Right lobe of liver (tissue), 6 donors: ENCODE measurements at regions not wholly inside any gene's neighbourhood (a gene's known extent, or its start where the extent isn't known, plus 50 kb on each side); places are given as distances from the start of the nearest gene placed in this dataset.

Experiments used
- ATAC-seq, 4 donors: fragments of 200-7000 bp; cut with Tn5 transposase; one replicate each; pipeline ENCODE4 v1.9.1; 2020; ENCODE audit warnings: mild to moderate bottlenecking in 4 of 4, moderate library complexity in 4 of 4
- DNase-seq, 3 donors: peaks; one replicate each; pipeline ENCODE4 v3.0.0-alpha.2; 2020
- H3K27ac ChIP-seq, 3 donors: fragments of 200-600 bp; one replicate each; pipeline ENCODE4 v1.8.0; 2022
- H3K27me3 ChIP-seq, 2 donors: fragments of 200-600 bp; one replicate each; pipeline ENCODE4 v1.8.0; 2022
- H3K36me3 ChIP-seq, 4 donors: fragments of 200-600 bp; sonication (generic) in 1 of 4; one replicate each; pipeline versions ENCODE4 v1.5.1 to v1.8.0; 2017 to 2022; ENCODE audit warnings: control low read depth in 1 of 4
- H3K4me1 ChIP-seq, 4 donors: fragments of 200-600 bp; sonication (generic) in 1 of 4; one replicate each; pipeline versions ENCODE4 v1.5.1 to v1.8.0; 2017 to 2022; ENCODE audit warnings: control low read depth in 1 of 4
- H3K4me3 ChIP-seq, 3 donors: fragments of 200-600 bp; one replicate each; pipeline ENCODE4 v1.8.0; 2022
- H3K9me3 ChIP-seq, 4 donors: fragments of 200-600 bp; sonication (generic) in 1 of 4; one replicate each; pipeline versions ENCODE4 v1.5.1 to v1.8.0; 2017 to 2022; ENCODE audit warnings: control low read depth in 1 of 4
- CTCF ChIP-seq, 4 donors: fragments of 200-600 bp in 3 of 4; fragments of 450-650 bp in 1 of 4; IDR thresholded peaks; one replicate each; pipeline versions ENCODE4 v1.5.1 to v1.8.0; 2016 to 2022; ENCODE audit warnings: antibody characterized with exemption in 4 of 4, mild to moderate bottlenecking in 2 of 4
- POLR2A ChIP-seq: fragments of 450-650 bp; IDR thresholded peaks from one replicate; pipeline ENCODE4 v1.6.1; 2017; ENCODE audit warnings: antibody characterized with exemption, mild to moderate bottlenecking
- WGBS: methylation state at CpG from one replicate; pipeline ENCODE4 v1.1.6; 2018; ENCODE audit warnings: low coverage, low lambda C conversion rate; ENCODE audit not compliant: insufficient coverage; ENCODE audit errors: missing lambda C conversion rate; 5-methylcytosine and 5-hydroxymethylcytosine counted together
- intact Hi-C, 2 donors: fragments of 100-400 bp; cut with DNase I; formaldehyde crosslinking; loops; one replicate each; pipeline versions ENCODE4 v1.11.2 to v1.14.1; 2022
- donor health status: DM: no; HTN: yes; CAD: no.
- donor health status: DM: no; HTN: no; CAD: no.
- donor health status: DM: no; HTN: no; CAD: no.
- donor health status: DM: no; HTN: yes; CAD: no.
- donor health status: DM: no; HTN: yes; CAD: no.

GRCh38 chr13:68293631-68294030 is 1063.5 kb upstream of the PCDH9 start:
- Histone ChIP-seq H3K27me3 (no peaks in the 10 kb centered on the region), H3K36me3 (no peaks in the 10 kb centered on the region), H3K4me1 (no peaks in the 10 kb centered on the region), H3K9me3 (no peaks in the 10 kb centered on the region), H3K27ac (no peak overlapping the region), H3K4me3 (no peak overlapping the region)
- DNase-seq: no peak
- TF ChIP-seq CTCF (IDR thresholded peaks at IDR 0.05) (no peak), POLR2A (no peak)
- intact Hi-C loops: no loop called here
- no peak for ATAC-seq

GRCh38 chr13:68292601-68293000 is 1062.5 kb upstream of the PCDH9 start:
- DNase-seq: no peak
- no peaks in the 10 kb centered on the region for H3K36me3 ChIP-seq
- no peak overlapping the region for H3K27ac ChIP-seq
- no peaks in the 10 kb centered on the region for H3K27me3 ChIP-seq
- no peak overlapping the region for H3K4me3 ChIP-seq
- ATAC-seq: no peak
- TF ChIP-seq CTCF (IDR thresholded peaks at IDR 0.05): no peak
- intact Hi-C loops: no loop called here
- 47% methylated on average over 2 of the region's 2 CpGs for WGBS
- H3K4me1 ChIP-seq: no peaks in the 10 kb centered on the region
- no peaks in the 10 kb centered on the region for H3K9me3 ChIP-seq

GRCh38 chr13:68291595-68291994 is 1061.5 kb upstream of the PCDH9 start:
- Histone ChIP-seq H3K36me3 (no peaks in the 10 kb centered on the region), H3K4me1 (no peaks in the 10 kb centered on the region), H3K27ac (no peak overlapping the region), H3K9me3 (no peaks in the 10 kb centered on the region), H3K4me3 (no peak overlapping the region), H3K27me3 (no peaks in the 10 kb centered on the region)
- WGBS: 51% methylated on average over 3 of the region's 4 CpGs
- intact Hi-C loops: no loop called here
- ATAC-seq (no peak), DNase-seq (no peak)
- TF ChIP-seq CTCF (IDR thresholded peaks at IDR 0.05): no peak
- TF ChIP-seq POLR2A: no peak

- no peaks in the 10 kb centered on the region for H3K36me3 ChIP-seq
- no peaks in the 10 kb centered on the region for H3K4me1 ChIP-seq
- 61% methylated on average over 1 of the region's 1 CpG for WGBS
- no peak for TF ChIP-seq CTCF (IDR thresholded peaks at IDR 0.05)
- no peak for ATAC-seq
- no peak overlapping the region for H3K4me3 ChIP-seq
- H3K27ac ChIP-seq: no peak overlapping the region
- H3K27me3 ChIP-seq: no peaks in the 10 kb centered on the region
- no peak for DNase-seq
- no peaks in the 10 kb centered on the region for H3K9me3 ChIP-seq
- intact Hi-C loops: no loop called here
Measured at GRCh38 chr13:68275758-68276157, 1045.6 kb upstream of the PCDH9 start.

- H3K9me3 ChIP-seq: no peaks in the 10 kb centered on the region
- ATAC-seq (peak in 1 of 4 donors; percentile 43), DNase-seq (peak in 1 of 3 donors; percentile 36)
- no peak overlapping the region for H3K27ac ChIP-seq
- no peaks in the 10 kb centered on the region for H3K27me3 ChIP-seq
- WGBS: 80% methylated on average over 5 of the region's 14 CpGs
- intact Hi-C loops: no loop called here
- H3K4me1 ChIP-seq: no peaks in the 10 kb centered on the region
- TF ChIP-seq POLR2A: no peak
- TF ChIP-seq CTCF (IDR thresholded peaks at IDR 0.05): no peak
- no peaks in the 10 kb centered on the region for H3K36me3 ChIP-seq
- no peak overlapping the region for H3K4me3 ChIP-seq
Measured at GRCh38 chr13:68272652-68273051, 1042.5 kb upstream of the PCDH9 start.
